ENCODE measurements at regions not wholly inside any gene's neighbourhood (a gene's known extent, or its start where the extent isn't known, plus 50 kb on each side); places are given as distances from the start of the nearest gene placed in this dataset.

DNA sequence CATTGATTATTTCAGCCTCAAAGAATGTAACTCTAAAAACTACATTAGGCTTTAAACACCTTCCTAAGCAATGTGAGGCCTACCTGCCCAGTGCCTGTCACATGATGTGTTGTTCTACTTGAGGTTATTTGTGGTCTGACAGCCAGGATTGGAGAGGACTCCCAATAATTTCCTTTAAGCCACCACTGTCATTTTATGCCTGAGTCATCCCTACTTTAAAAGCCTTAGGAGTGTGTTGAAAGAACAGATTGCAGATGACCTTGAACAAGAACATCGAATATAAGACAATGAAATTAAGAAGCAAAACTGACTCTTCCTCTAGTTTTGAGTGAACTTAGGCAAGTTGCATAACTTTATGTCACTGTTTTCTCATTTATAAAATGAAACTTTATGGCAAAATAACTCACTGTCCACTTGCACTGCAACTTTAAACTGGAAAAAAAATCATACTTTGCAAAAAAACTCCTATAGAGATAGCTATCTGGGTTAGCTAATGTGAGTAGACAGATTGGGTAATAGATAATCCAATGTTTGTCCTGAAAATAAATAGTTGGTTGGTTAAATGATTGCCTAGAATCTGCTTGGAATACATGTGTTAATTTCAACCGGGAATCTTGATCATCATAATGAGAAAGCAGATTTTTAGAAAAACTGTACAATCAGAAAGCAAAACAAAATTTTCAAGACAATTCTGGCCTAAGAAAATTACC is 361.2 kb downstream of the SUCLA2 start:
- no peaks in the 10 kb centered on the region for H3K36me3 ChIP-seq (ENCODE audit: control insufficient read depth, insufficient read depth, low read length)
- no peak for DNase-seq (ENCODE audit: low read depth, low spot score)
- whole genome bisulfite sequencing (ENCODE audit: insufficient coverage, insufficient read length) = no CpG with 5 or more reads among the region's 2 CpGs

DNA sequence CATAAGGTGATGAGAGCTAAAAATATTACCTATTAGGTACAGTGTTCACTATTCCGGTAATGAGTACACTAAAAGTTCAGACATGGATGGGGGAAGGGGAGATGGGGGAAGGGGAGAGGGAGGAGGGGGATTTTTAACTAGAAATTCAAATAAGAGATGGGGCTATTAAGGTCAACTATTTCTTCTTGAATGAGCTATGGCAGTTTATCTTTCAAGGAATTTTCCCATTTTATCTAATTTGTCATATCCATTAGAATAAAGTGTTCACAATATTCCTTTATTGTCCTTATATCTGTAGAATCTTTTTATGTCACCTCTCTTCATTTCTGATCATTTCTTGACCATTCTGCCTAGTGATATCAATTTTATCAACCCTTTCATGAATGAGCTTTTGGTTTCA is 362.4 kb downstream of the SUCLA2 start:
- H3K27ac ChIP-seq (ENCODE audit: low read length) = no peak overlapping the region
- no peak overlapping the region for H3K4me3 ChIP-seq (ENCODE audit: low read length)
- no peaks in the 10 kb centered on the region for H3K4me1 ChIP-seq (ENCODE audit: control insufficient read depth, insufficient read depth, low read length)
- H3K36me3 ChIP-seq (ENCODE audit: control insufficient read depth, insufficient read depth, low read length) = no peaks in the 10 kb centered on the region
- no CpG with 5 or more reads among the region's 1 CpG for WGBS (ENCODE audit: insufficient coverage, insufficient read length)
- no peak for DNase-seq (ENCODE audit: low read depth, low spot score)
- H3K9me3 ChIP-seq (ENCODE audit: control insufficient read depth, insufficient read depth, low read length) = no peaks in the 10 kb centered on the region
- no peaks in the 10 kb centered on the region for H3K27me3 ChIP-seq (ENCODE audit: control insufficient read depth, insufficient read depth, low read length)

More for the DNA sequence above, 361.2 kb downstream of the SUCLA2 start:
- H3K4me3 ChIP-seq (ENCODE audit: low read length) = no peak overlapping the region
- H3K27me3 ChIP-seq (ENCODE audit: control insufficient read depth, insufficient read depth, low read length) = no peaks in the 10 kb centered on the region
- H3K4me1 ChIP-seq (ENCODE audit: control insufficient read depth, insufficient read depth, low read length) = no peaks in the 10 kb centered on the region
- H3K9me3 ChIP-seq (ENCODE audit: control insufficient read depth, insufficient read depth, low read length) = no peaks in the 10 kb centered on the region
- no peak overlapping the region for H3K27ac ChIP-seq (ENCODE audit: low read length)

DNA sequence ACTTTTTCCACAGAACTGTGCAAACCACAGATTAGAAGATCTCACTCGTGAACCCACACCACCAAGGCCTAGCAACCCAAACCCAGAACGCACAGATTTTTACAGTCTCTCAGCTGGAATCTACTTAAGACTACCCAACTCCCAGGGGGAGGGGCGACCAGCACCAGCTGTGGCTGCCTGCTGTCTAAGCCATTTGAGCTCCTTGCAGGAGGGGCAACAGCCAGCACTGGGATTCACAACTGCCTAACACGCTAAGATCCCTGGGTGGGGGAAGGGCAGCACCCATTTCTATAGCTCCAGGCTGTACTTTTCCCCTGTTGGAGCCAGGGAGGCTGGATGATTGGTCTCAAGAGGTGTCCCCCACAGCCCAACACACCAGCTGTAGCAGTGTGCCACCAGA is 368.8 kb downstream of the SUCLA2 start:
- no peaks in the 10 kb centered on the region for H3K27me3 ChIP-seq (ENCODE audit: control insufficient read depth, insufficient read depth, low read length)
- peaks cover 4% of the 10 kb centered on the region for H3K4me1 ChIP-seq (ENCODE audit: control insufficient read depth, insufficient read depth, low read length)
- no peaks in the 10 kb centered on the region for H3K9me3 ChIP-seq (ENCODE audit: control insufficient read depth, insufficient read depth, low read length)
- DNase-seq (ENCODE audit: low read depth, low spot score) = no peak
- H3K4me3 ChIP-seq (ENCODE audit: low read length) = no peak overlapping the region
- H3K27ac ChIP-seq (ENCODE audit: low read length) = no peak overlapping the region
- WGBS (ENCODE audit: insufficient coverage, insufficient read length) = no CpG with 5 or more reads among the region's 4 CpGs
- H3K36me3 ChIP-seq (ENCODE audit: control insufficient read depth, insufficient read depth, low read length) = no peaks in the 10 kb centered on the region

GRCh38 chr13:47628666-47629065 is 372.4 kb downstream of the SUCLA2 start:
- H3K4me3 ChIP-seq (ENCODE audit: low read length) = no peak overlapping the region
- H3K4me1 ChIP-seq (ENCODE audit: control insufficient read depth, insufficient read depth, low read length) = peaks cover 4% of the 10 kb centered on the region
- no peak overlapping the region for H3K27ac ChIP-seq (ENCODE audit: low read length)
- H3K36me3 ChIP-seq (ENCODE audit: control insufficient read depth, insufficient read depth, low read length) = no peaks in the 10 kb centered on the region
- H3K27me3 ChIP-seq (ENCODE audit: control insufficient read depth, insufficient read depth, low read length) = no peaks in the 10 kb centered on the region
- DNase-seq (ENCODE audit: low read depth, low spot score) = no peak
- no CpG with 5 or more reads among the region's 2 CpGs for WGBS (ENCODE audit: insufficient coverage, insufficient read length)
- H3K9me3 ChIP-seq (ENCODE audit: control insufficient read depth, insufficient read depth, low read length) = no peaks in the 10 kb centered on the region

- DNase-seq (ENCODE audit: low read depth, low spot score) = no peak
- Histone ChIP-seq H3K4me1 (ENCODE audit: control insufficient read depth, insufficient read depth, low read length) (no peaks in the 10 kb centered on the region), H3K9me3 (ENCODE audit: control insufficient read depth, insufficient read depth, low read length) (0 out of 2 replicates have a peak, but pooled peaks cover under 1% of the 10 kb centered on the region), H3K36me3 (ENCODE audit: control insufficient read depth, insufficient read depth, low read length) (no peaks in the 10 kb centered on the region), H3K27ac (ENCODE audit: low read length) (no peak overlapping the region), H3K4me3 (ENCODE audit: low read length) (no peak overlapping the region), H3K27me3 (ENCODE audit: control insufficient read depth, insufficient read depth, low read length) (no peaks in the 10 kb centered on the region)
- WGBS (ENCODE audit: insufficient coverage, insufficient read length) = no CpG with 5 or more reads among the region's 2 CpGs
Measured at GRCh38 chr13:47623862-47624261, 377.2 kb downstream of the SUCLA2 start.

GRCh38 chr13:47621931-47622330 is 379.1 kb downstream of the SUCLA2 start:
- no CpG with 5 or more reads among the region's 1 CpG for WGBS (ENCODE audit: insufficient coverage, insufficient read length)
- no peak for DNase-seq (ENCODE audit: low read depth, low spot score)
- Histone ChIP-seq H3K27ac (ENCODE audit: low read length) (no peak overlapping the region), H3K4me3 (ENCODE audit: low read length) (no peak overlapping the region), H3K9me3 (ENCODE audit: control insufficient read depth, insufficient read depth, low read length) (0 out of 2 replicates have a peak, but pooled peaks cover 2% of the 10 kb centered on the region), H3K4me1 (ENCODE audit: control insufficient read depth, insufficient read depth, low read length) (no peaks in the 10 kb centered on the region), H3K27me3 (ENCODE audit: control insufficient read depth, insufficient read depth, low read length) (no peaks in the 10 kb centered on the region), H3K36me3 (ENCODE audit: control insufficient read depth, insufficient read depth, low read length) (no peaks in the 10 kb centered on the region)

DNA sequence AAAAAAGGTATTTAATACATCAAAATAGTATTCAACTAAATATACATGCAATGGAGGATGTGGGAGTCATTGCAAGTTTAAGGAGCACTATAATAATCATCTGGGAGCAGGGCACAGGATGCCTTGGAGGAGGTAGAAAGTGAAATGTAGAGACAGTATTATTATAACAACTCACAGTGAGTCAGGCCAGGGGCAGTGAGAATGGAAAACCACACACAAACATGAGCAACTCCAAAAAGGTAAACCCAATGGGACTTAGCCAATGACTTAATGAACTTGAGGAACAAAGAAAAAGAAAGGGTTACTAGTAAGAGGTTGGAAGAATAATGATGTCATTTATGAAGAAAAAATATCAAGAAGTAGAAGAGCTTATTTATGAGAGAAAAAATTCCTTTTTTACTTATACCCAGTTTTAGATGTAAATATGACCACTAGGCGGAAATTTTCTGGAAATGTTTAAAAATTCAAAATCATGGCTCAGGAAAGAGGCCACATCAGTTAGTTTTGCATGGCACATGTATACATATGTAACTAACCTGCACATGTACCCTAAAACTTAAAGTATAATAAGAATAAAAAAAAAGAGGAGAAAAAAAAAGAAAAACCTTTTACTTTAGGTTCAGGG is 389.3 kb downstream of the SUCLA2 start:
- no peaks in the 10 kb centered on the region for H3K27me3 ChIP-seq (ENCODE audit: control insufficient read depth, insufficient read depth, low read length)
- no peak overlapping the region for H3K4me3 ChIP-seq (ENCODE audit: low read length)
- H3K4me1 ChIP-seq (ENCODE audit: control insufficient read depth, insufficient read depth, low read length) = no peaks in the 10 kb centered on the region
- no peaks in the 10 kb centered on the region for H3K36me3 ChIP-seq (ENCODE audit: control insufficient read depth, insufficient read depth, low read length)
- no peak for DNase-seq (ENCODE audit: low read depth, low spot score)
- no CpG with 5 or more reads among the region's 1 CpG for WGBS (ENCODE audit: insufficient coverage, insufficient read length)
- H3K9me3 ChIP-seq (ENCODE audit: control insufficient read depth, insufficient read depth, low read length) = no peaks in the 10 kb centered on the region
- H3K27ac ChIP-seq (ENCODE audit: low read length) = no peak overlapping the region

GRCh38 chr13:47610687-47611086 is 390.4 kb downstream of the SUCLA2 start:
- WGBS (ENCODE audit: insufficient coverage, insufficient read length) = 100% methylated on average over 1 of the region's 3 CpGs
- DNase-seq (ENCODE audit: low read depth, low spot score) = no peak
- Histone ChIP-seq H3K27ac (ENCODE audit: low read length) (no peak overlapping the region), H3K36me3 (ENCODE audit: control insufficient read depth, insufficient read depth, low read length) (no peaks in the 10 kb centered on the region), H3K4me3 (ENCODE audit: low read length) (no peak overlapping the region), H3K4me1 (ENCODE audit: control insufficient read depth, insufficient read depth, low read length) (no peaks in the 10 kb centered on the region), H3K27me3 (ENCODE audit: control insufficient read depth, insufficient read depth, low read length) (no peaks in the 10 kb centered on the region), H3K9me3 (ENCODE audit: control insufficient read depth, insufficient read depth, low read length) (no peaks in the 10 kb centered on the region)

DNA sequence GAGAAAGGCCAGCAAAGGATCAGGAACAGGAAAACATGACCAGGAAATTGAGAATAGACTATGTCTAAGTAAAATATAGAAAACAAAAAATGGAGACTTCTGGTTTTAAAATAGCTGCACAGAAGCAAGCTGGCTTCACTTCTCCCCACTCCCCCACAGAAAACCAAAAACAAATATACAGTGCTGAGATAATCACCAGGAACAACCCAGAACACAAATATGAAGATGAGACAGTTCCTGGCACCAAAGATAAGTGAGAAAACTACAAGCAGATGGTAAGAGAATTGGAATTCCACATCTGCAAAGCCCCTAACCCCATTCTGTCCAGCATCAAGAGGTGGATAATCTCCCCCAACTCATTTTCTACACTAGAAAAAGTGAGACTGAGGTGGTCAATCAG is 397.7 kb downstream of the SUCLA2 start:
- H3K4me1 ChIP-seq (ENCODE audit: control insufficient read depth, insufficient read depth, low read length) = no peaks in the 10 kb centered on the region
- no peak overlapping the region for H3K27ac ChIP-seq (ENCODE audit: low read length)
- no peak overlapping the region for H3K4me3 ChIP-seq (ENCODE audit: low read length)
- no peaks in the 10 kb centered on the region for H3K9me3 ChIP-seq (ENCODE audit: control insufficient read depth, insufficient read depth, low read length)
- no peak for DNase-seq (ENCODE audit: low read depth, low spot score)
- H3K27me3 ChIP-seq (ENCODE audit: control insufficient read depth, insufficient read depth, low read length) = no peaks in the 10 kb centered on the region
- H3K36me3 ChIP-seq (ENCODE audit: control insufficient read depth, insufficient read depth, low read length) = no peaks in the 10 kb centered on the region

DNA sequence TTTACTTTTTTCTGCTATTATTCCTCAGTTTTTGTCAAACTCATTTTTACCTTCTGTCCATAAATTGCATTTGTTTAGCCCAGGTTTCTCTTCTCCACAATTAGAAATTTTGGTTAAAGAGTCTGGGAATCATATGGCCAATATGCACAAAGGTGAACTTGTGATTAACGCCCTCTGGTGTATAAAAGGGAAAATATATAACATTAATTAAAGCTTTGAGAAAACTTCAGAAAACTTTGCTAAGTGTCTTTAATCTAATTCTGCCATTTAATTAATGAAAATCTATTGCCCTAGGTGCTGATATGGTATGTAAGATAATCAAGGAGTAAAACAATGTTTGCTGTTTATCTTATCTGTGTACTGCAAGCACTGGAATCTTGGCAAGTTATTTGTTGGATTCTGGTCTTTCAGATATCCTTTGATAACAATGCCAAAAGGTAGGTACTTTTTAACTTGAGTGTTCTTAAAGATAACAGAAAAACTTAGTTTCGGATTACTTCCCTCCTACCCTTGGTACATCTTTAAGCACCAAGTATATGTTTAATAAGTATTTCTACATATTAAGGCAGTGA is 402.6 kb downstream of the SUCLA2 start:
- H3K4me1 ChIP-seq (ENCODE audit: control insufficient read depth, insufficient read depth, low read length) = no peaks in the 10 kb centered on the region
- WGBS (ENCODE audit: insufficient coverage, insufficient read length) = no CpG with 5 or more reads among the region's 2 CpGs
- no peak overlapping the region for H3K4me3 ChIP-seq (ENCODE audit: low read length)
- H3K36me3 ChIP-seq (ENCODE audit: control insufficient read depth, insufficient read depth, low read length) = no peaks in the 10 kb centered on the region
- H3K27ac ChIP-seq (ENCODE audit: low read length) = no peak overlapping the region
- no peak for DNase-seq (ENCODE audit: low read depth, low spot score)
- H3K9me3 ChIP-seq (ENCODE audit: control insufficient read depth, insufficient read depth, low read length) = no peaks in the 10 kb centered on the region
- no peaks in the 10 kb centered on the region for H3K27me3 ChIP-seq (ENCODE audit: control insufficient read depth, insufficient read depth, low read length)

GRCh38 chr13:47594833-47595232 is 406.2 kb downstream of the SUCLA2 start:
- no peaks in the 10 kb centered on the region for H3K9me3 ChIP-seq (ENCODE audit: control insufficient read depth, insufficient read depth, low read length)
- H3K4me1 ChIP-seq (ENCODE audit: control insufficient read depth, insufficient read depth, low read length) = no peaks in the 10 kb centered on the region
- DNase-seq (ENCODE audit: low read depth, low spot score) = peak; percentile 4
- no peak overlapping the region for H3K27ac ChIP-seq (ENCODE audit: low read length)
- H3K4me3 ChIP-seq (ENCODE audit: low read length) = no peak overlapping the region
- no peaks in the 10 kb centered on the region for H3K27me3 ChIP-seq (ENCODE audit: control insufficient read depth, insufficient read depth, low read length)
- no peaks in the 10 kb centered on the region for H3K36me3 ChIP-seq (ENCODE audit: control insufficient read depth, insufficient read depth, low read length)

Measured in iPS DF 6.9 (cell line).